HEK293T (cell line): ENCODE measurements at regions not wholly inside any gene's neighbourhood (a gene's known extent, or its start where the extent isn't known, plus 50 kb on each side); places are given as distances from the start of the nearest gene placed in this dataset.

Experiments
- CTCF ChIA-PET: fragments of 350-600 bp; formaldehyde crosslinking; extraction: SDS; loops from one replicate; lab custom pipeline; 2021; ENCODE audit warnings: antibody characterized with exemption, inconsistent platforms; lab: Yijun Ruan, JAX
- POLR2A ChIA-PET: fragments of 350-600 bp; formaldehyde crosslinking; extraction: SDS; loops from one replicate; lab custom pipeline; 2020; ENCODE audit warnings: antibody characterized with exemption, inconsistent platforms; lab: Yijun Ruan, JAX
- DNase-seq: peaks from one replicate; pipeline ENCODE4 v3.0.0; 2012; ENCODE audit warnings: mixed read lengths; ENCODE audit errors: extremely low spot score
- ARNT ChIP-seq: fragments of 450-650 bp; IDR thresholded peaks from 2 replicates; pipeline ENCODE4 v1.6.1; 2017; ENCODE audit warnings: mild to moderate bottlenecking
- BHLHE40 ChIP-seq: fragments of 450-650 bp; IDR thresholded peaks from 2 replicates; pipeline ENCODE4 v1.6.1; 2016; ENCODE audit warnings: mild to moderate bottlenecking, moderate library complexity, borderline replicate concordance
- CTBP1 ChIP-seq: fragments of 450-650 bp; IDR thresholded peaks from 2 replicates; pipeline ENCODE4 v1.6.1; 2016; ENCODE audit warnings: borderline replicate concordance
- ELF4 ChIP-seq: fragments of 450-650 bp; IDR thresholded peaks from 2 replicates; pipeline ENCODE4 v1.6.1; 2017; ENCODE audit warnings: antibody characterized with exemption
- FOXA1 ChIP-seq: fragments of 450-650 bp; IDR thresholded peaks from 2 replicates; pipeline ENCODE4 v1.6.1; 2016; ENCODE audit warnings: mild to moderate bottlenecking
- FOXK2 ChIP-seq: fragments of 450-650 bp; IDR thresholded peaks from 2 replicates; pipeline ENCODE4 v1.6.1; 2016; ENCODE audit warnings: mild to moderate bottlenecking
- FOXM1 ChIP-seq: fragments of 450-650 bp; IDR thresholded peaks from 2 replicates; pipeline ENCODE4 v1.6.1; 2017; ENCODE audit warnings: mild to moderate bottlenecking, borderline replicate concordance
- HDGF ChIP-seq: fragments of 450-650 bp; IDR thresholded peaks from 2 replicates; pipeline ENCODE4 v1.6.1; 2017; ENCODE audit warnings: antibody characterized with exemption, borderline replicate concordance
- L3MBTL2 ChIP-seq: fragments of 450-650 bp; conservative IDR thresholded peaks from 2 replicates; pipeline ENCODE4 v1.6.1; 2016; ENCODE audit warnings: mild to moderate bottlenecking
- LEF1 ChIP-seq: fragments of 450-650 bp; IDR thresholded peaks from 2 replicates; pipeline ENCODE4 v1.6.1; 2017; ENCODE audit warnings: mild to moderate bottlenecking, borderline replicate concordance
- NFRKB ChIP-seq: fragments of 450-650 bp; IDR thresholded peaks from 2 replicates; pipeline ENCODE4 v1.6.1; 2016; ENCODE audit warnings: mild to moderate bottlenecking, moderate library complexity
- PKNOX1 ChIP-seq: fragments of 450-650 bp; IDR thresholded peaks from 2 replicates; pipeline ENCODE4 v1.6.1; 2016
- SP1 ChIP-seq: fragments of 450-650 bp; IDR thresholded peaks from 2 replicates; pipeline ENCODE4 v1.6.1; 2017
- SUZ12 ChIP-seq: fragments of 450-650 bp; IDR thresholded peaks from 2 replicates; pipeline ENCODE4 v1.6.1; 2016; ENCODE audit warnings: mild to moderate bottlenecking
- TARDBP ChIP-seq: fragments of 450-650 bp; IDR thresholded peaks from 2 replicates; pipeline ENCODE4 v1.6.1; 2016
- ZNF384 ChIP-seq: fragments of 450-650 bp; IDR thresholded peaks from 2 replicates; pipeline ENCODE4 v1.6.1; 2016

- ChIA-PET CTCF (no interaction called here), POLR2A (no interaction called here)
- DNase-seq, result no peak
- no peak for TF ChIP-seq L3MBTL2
- no peak for TF ChIP-seq LEF1
Measured at GRCh38 chr1:193940176-193940575, 753.8 kb upstream of the B3GALT2 start.

GRCh38 chr1:193939585-193939984 is 753.2 kb upstream of the B3GALT2 start:
- ChIA-PET CTCF (no interaction called here), POLR2A (no interaction called here)
- DNase-seq, result no peak
- TF ChIP-seq FOXM1, result no peak
- no peak for TF ChIP-seq SP1
- no peak for TF ChIP-seq HDGF
- TF ChIP-seq FOXK2, result no peak
- TF ChIP-seq ELF4, result no peak
- no peak for TF ChIP-seq PKNOX1
- TF ChIP-seq LEF1, result no peak
- no peak for TF ChIP-seq CTBP1
- no peak for TF ChIP-seq FOXA1
- no peak for TF ChIP-seq L3MBTL2
- TF ChIP-seq TARDBP, result no peak
- no peak for TF ChIP-seq NFRKB
- TF ChIP-seq BHLHE40, result no peak
- no peak for TF ChIP-seq SUZ12

GRCh38 chr1:193937308-193937707 is 750.9 kb upstream of the B3GALT2 start:
- ChIA-PET POLR2A (no interaction called here), CTCF (no interaction called here)
- DNase-seq, result no peak
- TF ChIP-seq BHLHE40 (no peak), FOXM1 (no peak), LEF1 (no peak), TARDBP (no peak), ZNF384 (no peak), HDGF (no peak)

GRCh38 chr1:193932979-193933378 is 746.6 kb upstream of the B3GALT2 start:
- DNase-seq, result no peak
- TF ChIP-seq ARNT (no peak), L3MBTL2 (no peak)
- ChIA-PET CTCF (no interaction called here), POLR2A (no interaction called here)

- ChIA-PET CTCF (no interaction called here), POLR2A (no interaction called here)
- no peak for DNase-seq
- TF ChIP-seq PKNOX1 (no peak), ARNT (no peak), FOXM1 (no peak), HDGF (no peak), L3MBTL2 (no peak), BHLHE40 (no peak), ELF4 (no peak), ZNF384 (no peak), NFRKB (no peak), FOXA1 (no peak), SUZ12 (no peak)
Measured at GRCh38 chr1:193931356-193931755, 744.9 kb upstream of the B3GALT2 start.

- ChIA-PET POLR2A (no interaction called here), CTCF (interaction anchor here (0.6 kb wide), 1 partner anchor 21 kb away, joined by 3 read pairs; no protein-coding TSS in a partner anchor)
- TF ChIP-seq TARDBP (no peak), FOXK2 (no peak), NFRKB (no peak), ARNT (no peak), PKNOX1 (no peak), FOXA1 (no peak), HDGF (no peak), ELF4 (no peak), ZNF384 (no peak), BHLHE40 (no peak), SUZ12 (no peak), L3MBTL2 (no peak), FOXM1 (no peak), LEF1 (no peak)
- no peak for DNase-seq
Measured at GRCh38 chr1:193929374-193930033, 743.1 kb upstream of the B3GALT2 start.

GRCh38 chr1:193927550-193927949 is 741.1 kb upstream of the B3GALT2 start:
- POLR2A ChIA-PET, result no interaction called here
- no peak for DNase-seq
- CTCF ChIA-PET, result no interaction called here

More at GRCh38 chr1:193927550-193927949, 741.1 kb upstream of the B3GALT2 start:
- TF ChIP-seq CTBP1, result no peak
- TF ChIP-seq ELF4, result no peak
- no peak for TF ChIP-seq SP1
- TF ChIP-seq ARNT, result no peak
- no peak for TF ChIP-seq SUZ12
- no peak for TF ChIP-seq ZNF384
- TF ChIP-seq FOXA1, result no peak
